ENCODE measurements at regions not wholly inside any gene's neighbourhood (a gene's known extent, or its start where the extent isn't known, plus 50 kb on each side); places are given as distances from the start of the nearest gene placed in this dataset.

- H4K20me1 ChIP-seq (replicated peaks; ENCODE audit: control insufficient read depth, extremely low read depth, insufficient read depth, low read length), result no peaks in the 10 kb centered on the region
- no peak overlapping the region for H3K4me2 ChIP-seq (ENCODE audit: insufficient read depth, low read length)
- CTCF ChIA-PET, result no interaction called here
- FAIRE-seq (no peak), DNase-seq (ENCODE audit: low read depth, low spot score) (no peak)
- no peaks in the 10 kb centered on the region for H3K27me3 ChIP-seq (ENCODE audit: control insufficient read depth in 2 of 2, insufficient read depth in 2 of 2, low read length in 2 of 2)
- peaks cover 3% of the 10 kb centered on the region for H3K9me3 ChIP-seq (replicated peaks; ENCODE audit: control insufficient read depth, insufficient read depth, low read length)
- no peaks in the 10 kb centered on the region for H3K4me1 ChIP-seq (ENCODE audit: control insufficient read depth, extremely low read depth, insufficient read depth, low read length)
- H3K9ac ChIP-seq (replicated peaks; ENCODE audit: extremely low read depth, insufficient read depth, low read length), result no peak overlapping the region
- dilution Hi-C loops (cut with MboI; ENCODE audit: extremely low pct_ligation_motif_present, low sequenced_read_pairs) (no loop called here), intact Hi-C loops (cut with micrococcal nuclease) (no loop called here)
- no peaks in the 10 kb centered on the region for H3K9me1 ChIP-seq (replicated peaks; ENCODE audit: control insufficient read depth, extremely low read depth, insufficient read depth, low read length)
- no peak overlapping the region for H3K4me3 ChIP-seq (replicated peaks in 1 of 3; ENCODE audit: insufficient read depth in 1 of 3, low read depth in 1 of 3, low read length in 3 of 3)
- no peaks in the 10 kb centered on the region for H3K79me2 ChIP-seq (ENCODE audit: control insufficient read depth, insufficient read depth, low read length)
- TF ChIP-seq JUN (IDR thresholded peaks at IDR 0.05; ENCODE audit: borderline replicate concordance, insufficient read depth, insufficient read length, low read depth), result no peak
- no peak for TF ChIP-seq FOS (IDR thresholded peaks at IDR 0.05; ENCODE audit: borderline replicate concordance, insufficient read depth, low read length)
- no peak for TF ChIP-seq CTCF (IDR thresholded peaks at IDR 0.05; ENCODE audit: extremely low read depth in 1 of 2, insufficient read depth in 1 of 2, low read depth in 1 of 2, low read length in 2 of 2)
- no peak for TF ChIP-seq GATA2 (IDR thresholded peaks at IDR 0.05; ENCODE audit: insufficient read depth, insufficient read length, low read depth, low read length)
- TF ChIP-seq EZH2 (IDR thresholded peaks at IDR 0.05; ENCODE audit: borderline replicate concordance, low read depth, low read length, severe bottlenecking), result no peak
- TF ChIP-seq MAX (IDR thresholded peaks at IDR 0.05; ENCODE audit: insufficient read depth, insufficient read length), result no peak
- no peak for TF ChIP-seq POLR2A (IDR thresholded peaks at IDR 0.05; ENCODE audit: low read depth, low read length)
- no peak for TF ChIP-seq POLR2AphosphoS5 (IDR thresholded peaks at IDR 0.05; ENCODE audit: insufficient read depth, low read depth, low read length)
- TF ChIP-seq MYC (IDR thresholded peaks at IDR 0.05; ENCODE audit: low read depth, low read length), result no peak
- no peak overlapping the region for H2AFZ ChIP-seq (ENCODE audit: low read depth, low read length)
- POLR2A ChIA-PET, result no interaction called here
- H3K27ac ChIP-seq (ENCODE audit: insufficient read depth, low read depth, low read length), result no peak overlapping the region
- BruUV-seq (replicated peaks), result no TSS peak
- H3K36me3 ChIP-seq (ENCODE audit: control insufficient read depth in 2 of 2, extremely low read depth in 1 of 2, insufficient read depth in 2 of 2, low read length in 2 of 2), result no peaks in the 10 kb centered on the region
Measured at GRCh38 chr13:62875118-62875640, 1459.5 kb upstream of the PCDH20 start.

Data from endothelial cell of umbilical vein (primary cell).